GM19468 (cell line): ENCODE measurements at regions not wholly inside any gene's neighbourhood (a gene's known extent, or its start where the extent isn't known, plus 50 kb on each side); places are given as distances from the start of the nearest gene placed in this dataset.

Source experiments
- ATAC-seq: cut with Tn5 transposase; IDR thresholded peaks from one replicate; pipeline ENCODE4 v1.9.1; 2021; ENCODE audit warnings: mild to moderate bottlenecking, moderate library complexity, moderate number of reproducible peaks; ENCODE audit not compliant: unreplicated experiment; ENCODE audit errors: extremely low read depth

- ATAC-seq: no peak
Measured at GRCh38 chr1:191831572-191831971, 326.7 kb upstream of the RGS18 start.

- no peak for ATAC-seq
Measured at GRCh38 chr1:191839891-191840290, 318.4 kb upstream of the RGS18 start.

- no peak for ATAC-seq
Measured at GRCh38 chr1:191851799-191852595, 306.3 kb upstream of the RGS18 start.

GRCh38 chr1:191852907-191853306, 305.4 kb upstream of the RGS18 start:
- no peak for ATAC-seq

GRCh38 chr1:191857600-191857999, 300.7 kb upstream of the RGS18 start:
- ATAC-seq: no peak

- no peak for ATAC-seq
Measured at GRCh38 chr1:191865479-191865878, 292.8 kb upstream of the RGS18 start.

- no peak for ATAC-seq
Measured at GRCh38 chr1:191866155-191866554, 292.1 kb upstream of the RGS18 start.

GRCh38 chr1:191869790-191870312, 288.4 kb upstream of the RGS18 start:
- ATAC-seq: no peak

GRCh38 chr1:191870490-191870889, 287.8 kb upstream of the RGS18 start:
- no peak for ATAC-seq

GRCh38 chr1:191875994-191876393, 282.3 kb upstream of the RGS18 start:
- no peak for ATAC-seq

GRCh38 chr1:191876631-191877030, 281.6 kb upstream of the RGS18 start:
- ATAC-seq: no peak

GRCh38 chr1:191882870-191883269, 275.4 kb upstream of the RGS18 start:
- ATAC-seq: no peak

- no peak for ATAC-seq
Measured at GRCh38 chr1:191886977-191887376, 271.3 kb upstream of the RGS18 start.

GRCh38 chr1:191888996-191889622, 269.2 kb upstream of the RGS18 start:
- ATAC-seq: no peak

GRCh38 chr1:191889623-191890003, 268.6 kb upstream of the RGS18 start:
- ATAC-seq: no peak

- ATAC-seq: no peak
Measured at GRCh38 chr1:191890433-191891088, 267.7 kb upstream of the RGS18 start.

GRCh38 chr1:191892716-191893115, 265.5 kb upstream of the RGS18 start:
- no peak for ATAC-seq

GRCh38 chr1:191895049-191895448, 263.2 kb upstream of the RGS18 start:
- no peak for ATAC-seq

- ATAC-seq: no peak
Measured at GRCh38 chr1:191895462-191896058, 262.7 kb upstream of the RGS18 start.

- ATAC-seq: no peak
Measured at GRCh38 chr1:191897134-191897533, 261.1 kb upstream of the RGS18 start.

GRCh38 chr1:191901651-191902050, 256.6 kb upstream of the RGS18 start:
- no peak for ATAC-seq
